GM12878 (cell line): ENCODE measurements at regions not wholly inside any gene's neighbourhood (a gene's known extent, or its start where the extent isn't known, plus 50 kb on each side); places are given as distances from the start of the nearest gene placed in this dataset.

Experiments used
- ATAC-seq: fragments of 200-7000 bp; cut with Tn5 transposase; 3 replicates; pipeline ENCODE4 v1.9.1; 2020; ENCODE audit warnings: mild to moderate bottlenecking, moderate library complexity
- BruUV-seq: library from RNA; stranded (reverse); fragments of 400-500 nt; replicated peaks from 2 replicates; lab custom pipeline; 2021; lab: Mats Ljungman, UMichigan
- CTCF ChIA-PET: fragments of 300-600 bp; sonication (Branson Sonifier 250); formaldehyde crosslinking; extraction: SDS; loops from one replicate; lab custom pipeline; 2021; ENCODE audit warnings: inconsistent platforms; lab: Yijun Ruan, JAX
- POLR2A ChIA-PET: fragments of 350-600 bp; formaldehyde crosslinking; extraction: SDS; loops from one replicate; lab custom pipeline; 2021; ENCODE audit warnings: inconsistent platforms; lab: Charles Lee
- RAD21 ChIA-PET: fragments of 300-600 bp; sonication (Branson Sonifier 250); formaldehyde crosslinking; loops from one replicate; lab custom pipeline; 2023; ENCODE audit warnings: antibody characterized with exemption; ENCODE audit not compliant: unreplicated experiment; lab: Charles Lee
- SMC1A ChIA-PET: fragments of 300-600 bp; sonication (Branson Sonifier 250); formaldehyde crosslinking; loops from one replicate; lab custom pipeline; 2023; ENCODE audit not compliant: unreplicated experiment, uncharacterized antibody; lab: Charles Lee
- DNase-seq: peaks from one replicate; pipeline ENCODE4 v3.0.0-alpha.2; 2011; ENCODE audit warnings: low read depth, low spot score
- FAIRE-seq: peaks from 3 replicates; lab custom pipeline; 2011; peaks lifted over from hg19 to GRCh38; lab: Jason Lieb, UNC
- H2AFZ ChIP-seq: 2 replicates; pipeline ENCODE4 v1.6.0; 2011; ENCODE audit warnings: low read depth, low read length, control low read depth; ENCODE audit not compliant: control insufficient read depth
- H3K27ac ChIP-seq: 2 replicates; pipeline ENCODE4 v1.5.1; 2011; ENCODE audit warnings: control low read depth; ENCODE audit not compliant: control insufficient read depth, insufficient read depth
- H3K27me3 ChIP-seq, 2 experiments: replicated peaks in 1 of 2; 2 replicates each; pipeline versions ENCODE4 v1.6.0 to v1.6.1; 2011; ENCODE audit warnings: low read length in 1 of 2; ENCODE audit not compliant: control insufficient read depth in 2 of 2, insufficient read depth in 2 of 2
- H3K36me3 ChIP-seq, 2 experiments: 2 replicates each; pipeline ENCODE4 v1.5.1; 2011; ENCODE audit warnings: low read length in 1 of 2; ENCODE audit not compliant: control insufficient read depth in 2 of 2, insufficient read depth in 2 of 2
- H3K4me1 ChIP-seq: 2 replicates; pipeline ENCODE4 v1.6.1; 2011; ENCODE audit warnings: mild to moderate bottlenecking, low read length, moderate library complexity, mixed read lengths; ENCODE audit not compliant: control insufficient read depth, insufficient read depth
- H3K4me2 ChIP-seq: 2 replicates; pipeline ENCODE4 v1.6.0; 2011; ENCODE audit warnings: control low read depth; ENCODE audit not compliant: control insufficient read depth, insufficient read depth
- H3K4me3 ChIP-seq: fragments of 200-600 bp; sonication (generic); 2 replicates; pipeline ENCODE4 v1.5.1; 2016
- H3K79me2 ChIP-seq: 2 replicates; pipeline ENCODE4 v1.6.0; 2011; ENCODE audit warnings: low read length; ENCODE audit not compliant: control insufficient read depth, insufficient read depth
- H3K9ac ChIP-seq: 2 replicates; pipeline ENCODE4 v1.8.0; 2011; ENCODE audit warnings: low read length, control low read depth, mixed read lengths; ENCODE audit not compliant: control insufficient read depth, insufficient read depth
- H3K9me3 ChIP-seq: replicated peaks from 3 replicates; pipeline ENCODE4 v1.5.1; 2011; ENCODE audit warnings: mild to moderate bottlenecking, low read length; ENCODE audit not compliant: control insufficient read depth, insufficient read depth
- H4K20me1 ChIP-seq: 2 replicates; pipeline ENCODE4 v1.6.0; 2011; ENCODE audit not compliant: control insufficient read depth, insufficient read depth
- BCL3 ChIP-seq: IDR thresholded peaks from 2 replicates; pipeline ENCODE4 v1.6.1; 2011; ENCODE audit warnings: borderline replicate concordance, low read depth, mild to moderate bottlenecking, moderate library complexity, low read length; ENCODE audit not compliant: insufficient read depth, poor library complexity, severe bottlenecking
- CEBPB ChIP-seq, 2 experiments: fragments of 150-350 bp in 1 of 2; IDR thresholded peaks; 2 replicates each; pipeline ENCODE4 v1.6.1; 2012 to 2014; ENCODE audit warnings: low read depth in 2 of 2, low read length in 2 of 2, borderline replicate concordance in 1 of 2, inconsistent platforms in 1 of 2
- FOXK2 ChIP-seq: fragments of 450-650 bp; IDR thresholded peaks from 2 replicates; pipeline ENCODE4 v1.6.1; 2017; ENCODE audit warnings: mild to moderate bottlenecking, moderate library complexity
- HCFC1 ChIP-seq: fragments of 150-350 bp; IDR thresholded peaks from 2 replicates; pipeline ENCODE4 v1.6.1; 2014; ENCODE audit warnings: low read length
- IKZF1 ChIP-seq: fragments of 450-650 bp; conservative IDR thresholded peaks from 2 replicates; pipeline ENCODE4 v1.6.1; 2017; ENCODE audit warnings: antibody characterized with exemption, mild to moderate bottlenecking
- NBN ChIP-seq: fragments of 450-650 bp; IDR thresholded peaks from 2 replicates; pipeline ENCODE4 v1.6.1; 2016
- PAX5 ChIP-seq: IDR thresholded peaks from 2 replicates; pipeline ENCODE4 v1.6.1; 2011; ENCODE audit warnings: low read depth, low read length, borderline replicate concordance
- POLR2A ChIP-seq: IDR thresholded peaks from 2 replicates; pipeline ENCODE4 v1.6.1; 2011; ENCODE audit warnings: low read depth, mild to moderate bottlenecking, low read length
- POLR2AphosphoS5 ChIP-seq: IDR thresholded peaks from 2 replicates; pipeline ENCODE4 v1.6.1; 2011; ENCODE audit warnings: mild to moderate bottlenecking, low read length, inconsistent platforms
- RB1 ChIP-seq: fragments of 450-650 bp; formaldehyde crosslinking; IDR thresholded peaks from 2 replicates; pipeline ENCODE4 v1.6.1; 2017; ENCODE audit warnings: mild to moderate bottlenecking, borderline replicate concordance
- SMAD1 ChIP-seq: fragments of 450-650 bp; IDR thresholded peaks from 2 replicates; pipeline ENCODE4 v1.6.1; 2018; ENCODE audit warnings: mild to moderate bottlenecking, low read depth; ENCODE audit not compliant: partially characterized antibody
- SMC3 ChIP-seq: IDR thresholded peaks from 2 replicates; pipeline ENCODE4 v1.6.1; 2011; ENCODE audit warnings: low read length, improper control_type of control experiment, borderline replicate concordance
- WGBS: methylation state at CpG from one replicate; pipeline ENCODE4 v1.1.6; 2016; ENCODE audit warnings: low lambda C conversion rate; ENCODE audit not compliant: insufficient replicate concordance, insufficient coverage; ENCODE audit errors: missing lambda C conversion rate; 5-methylcytosine and 5-hydroxymethylcytosine counted together
- in situ Hi-C: fragments of 300-500 bp; cut with MboI; formaldehyde crosslinking; loops from 9 replicates; pipeline ENCODE4 v1.14.3; 2018; ENCODE audit warnings: mixed read lengths
- intact Hi-C: fragments of 100-400 bp; cut with micrococcal nuclease; formaldehyde crosslinking; loops from one replicate; pipeline ENCODE4 v1.14.2; 2022; ENCODE audit not compliant: unreplicated experiment

GRCh38 chr10:59460601-59461000 lies 98.3 kb upstream of the FAM13C start:
- SMC1A ChIA-PET, result interaction anchor here (1.9 kb wide), 1 partner anchor 10 kb away, joined by 4 read pairs; no protein-coding TSS in a partner anchor

GRCh38 chr10:59456199-59456598 lies 93.8 kb upstream of the FAM13C start:
- no peak overlapping the region for H3K4me3 ChIP-seq
- TF ChIP-seq POLR2A, result no peak
- TF ChIP-seq PAX5, result no peak
- no peak for TF ChIP-seq FOXK2
- no peak for TF ChIP-seq RB1
- TF ChIP-seq IKZF1, result no peak
- no peak for TF ChIP-seq NBN
- no peak for TF ChIP-seq SMAD1
- TF ChIP-seq CEBPB (IDR thresholded peaks at IDR 0.05; ENCODE audit: borderline replicate concordance in 1 of 2, low read depth in 2 of 2, low read length in 2 of 2), result no peak
- TF ChIP-seq HCFC1, result no peak
- ATAC-seq (no peak), DNase-seq (no peak), FAIRE-seq (no peak)
- 0% methylated on average over 2 of the region's 2 CpGs for WGBS
- no peaks in the 10 kb centered on the region for H3K79me2 ChIP-seq
- no peaks in the 10 kb centered on the region for H4K20me1 ChIP-seq
- H3K4me1 ChIP-seq, result no peaks in the 10 kb centered on the region
- H3K27me3 ChIP-seq, result no peaks in the 10 kb centered on the region
- intact Hi-C loops (no loop called here), in situ Hi-C loops (no loop called here)
- no peak overlapping the region for H3K27ac ChIP-seq
- no peaks in the 10 kb centered on the region for H3K36me3 ChIP-seq
- SMC1A ChIA-PET, result interaction anchor here (0.7 kb wide), 1 partner anchor 305 kb away, joined by 3 read pairs; no protein-coding TSS in a partner anchor
- no peak overlapping the region for H2AFZ ChIP-seq
- no peak overlapping the region for H3K4me2 ChIP-seq
- POLR2A ChIA-PET, result no interaction called here
- no peaks in the 10 kb centered on the region for H3K9me3 ChIP-seq
- no peak overlapping the region for H3K9ac ChIP-seq
- CTCF ChIA-PET, result interaction anchor here (0.7 kb wide), 1 partner anchor 12 kb away, joined by 3 read pairs; no protein-coding TSS in a partner anchor
- BruUV-seq, result no TSS peak
- RAD21 ChIA-PET, result interaction anchor here (0.5 kb wide), 1 partner anchor 25 kb away, joined by 3 read pairs; no protein-coding TSS in a partner anchor

More at GRCh38 chr10:59460601-59461000, 98.3 kb upstream of the FAM13C start:
- Histone ChIP-seq H3K9me3 (no peaks in the 10 kb centered on the region), H2AFZ (no peak overlapping the region), H3K9ac (no peak overlapping the region), H3K79me2 (no peaks in the 10 kb centered on the region), H4K20me1 (no peaks in the 10 kb centered on the region), H3K4me3 (no peak overlapping the region), H3K27me3 (no peaks in the 10 kb centered on the region), H3K27ac (no peak overlapping the region), H3K4me2 (no peak overlapping the region), H3K4me1 (no peaks in the 10 kb centered on the region), H3K36me3 (no peaks in the 10 kb centered on the region)
- FAIRE-seq (no peak), DNase-seq (no peak), ATAC-seq (no peak)
- in situ Hi-C loops, result no loop called here
- WGBS, result 16% methylated on average over 3 of the region's 3 CpGs
- ChIA-PET RAD21 (no interaction called here), POLR2A (interaction anchor here (0.6 to 0.7 kb wide), 2 partner anchors 321 to 991 kb away, joined by 3 to 4 read pairs; no protein-coding TSS in a partner anchor), CTCF (interaction anchor here (0.7 kb wide), 1 partner anchor 610 kb away, joined by 3 read pairs; no protein-coding TSS in a partner anchor)
- TF ChIP-seq POLR2AphosphoS5 (no peak), SMC3 (no peak), BCL3 (no peak)
- intact Hi-C loops, result loop anchor here (10.0 kb wide), 1 partner anchor 216 kb away; no protein-coding TSS in a partner anchor
- no TSS peak for BruUV-seq
